ENCODE measurements at regions not wholly inside any gene's neighbourhood (a gene's known extent, or its start where the extent isn't known, plus 50 kb on each side); places are given as distances from the start of the nearest gene placed in this dataset.
A peak's percentile ranks its signal among the peaks of the same experiment; 100 is the strongest.

GRCh38 chr4:117700111-117700892, 334.0 kb upstream of the NDST3 start:
- Histone ChIP-seq H3K4me1 (ENCODE audit: control insufficient read depth, insufficient read depth, low read length) (no peaks in the 10 kb centered on the region), H3K27me3 (ENCODE audit: control insufficient read depth, insufficient read depth, low read length) (no peaks in the 10 kb centered on the region), H3K9me3 (ENCODE audit: control insufficient read depth, insufficient read depth, low read depth, low read length) (no peaks in the 10 kb centered on the region), H3K36me3 (ENCODE audit: control insufficient read depth, insufficient read depth, low read length) (no peaks in the 10 kb centered on the region), H3K4me3 (ENCODE audit: low read depth in 2 of 2, low read length in 2 of 2) (no peak overlapping the region), H3K27ac (ENCODE audit: low read length) (no peak overlapping the region)
- intact Hi-C loops (cut with micrococcal nuclease; ENCODE audit: unreplicated experiment) = no loop called here
- peak; percentile 2 for DNase-seq (ENCODE audit: low read depth, low spot score)
- POLR2A ChIA-PET = no interaction called here
- no TSS peak for BruUV-seq (replicated peaks)
- CTCF ChIA-PET = no interaction called here
- in situ Hi-C loops (cut with HindIII; ENCODE audit: low pct_unique_long_range_greater_than_20kb, low sequenced_read_pairs) = no loop called here
- ATAC-seq = no peak
- TF ChIP-seq POLR2AphosphoS5 (IDR thresholded peaks at IDR 0.05; ENCODE audit: low read depth, low read length) = no peak
- TF ChIP-seq SIN3A (IDR thresholded peaks at IDR 0.05; ENCODE audit: borderline replicate concordance, insufficient read depth, low read depth, low read length) = no peak
- no peak for TF ChIP-seq TCF7L2 (IDR thresholded peaks at IDR 0.05; ENCODE audit: low read depth, low read length)
- 0 out of 2 replicates have a peak, but pooled peaks have one; percentile 13 for TF ChIP-seq CTCF (IDR thresholded peaks at IDR 0.05)

GRCh38 chr4:117702353-117702752, 331.9 kb upstream of the NDST3 start:
- ChIA-PET POLR2A (no interaction called here), CTCF (no interaction called here)
- no peaks in the 10 kb centered on the region for H3K4me1 ChIP-seq (ENCODE audit: control insufficient read depth, insufficient read depth, low read length)
- no peak overlapping the region for H3K27ac ChIP-seq (ENCODE audit: low read length)
- BruUV-seq (replicated peaks) = no TSS peak
- no peaks in the 10 kb centered on the region for H3K36me3 ChIP-seq (ENCODE audit: control insufficient read depth, insufficient read depth, low read length)
- intact Hi-C loops (cut with micrococcal nuclease; ENCODE audit: unreplicated experiment) = no loop called here
- no peaks in the 10 kb centered on the region for H3K27me3 ChIP-seq (ENCODE audit: control insufficient read depth, insufficient read depth, low read length)
- ATAC-seq (no peak), DNase-seq (ENCODE audit: low read depth, low spot score) (no peak)
- no peak for TF ChIP-seq SIN3A (IDR thresholded peaks at IDR 0.05; ENCODE audit: borderline replicate concordance, insufficient read depth, low read depth, low read length)
- TF ChIP-seq POLR2AphosphoS5 (IDR thresholded peaks at IDR 0.05; ENCODE audit: low read depth, low read length) = no peak
- TF ChIP-seq CTCF (IDR thresholded peaks at IDR 0.05) = no peak
- TF ChIP-seq TCF7L2 (IDR thresholded peaks at IDR 0.05; ENCODE audit: low read depth, low read length) = no peak
- TF ChIP-seq REST (IDR thresholded peaks at IDR 0.05; ENCODE audit: insufficient read depth in 1 of 2, low read depth in 2 of 2, low read length in 1 of 2) = no peak
- in situ Hi-C loops (cut with HindIII; ENCODE audit: low pct_unique_long_range_greater_than_20kb, low sequenced_read_pairs) = no loop called here
- no peaks in the 10 kb centered on the region for H3K9me3 ChIP-seq (ENCODE audit: control insufficient read depth, insufficient read depth, low read depth, low read length)
- H3K4me3 ChIP-seq (ENCODE audit: low read depth in 2 of 2, low read length in 2 of 2) = no peak overlapping the region
